Panc1 (cell line): ENCODE measurements at regions not wholly inside any gene's neighbourhood (a gene's known extent, or its start where the extent isn't known, plus 50 kb on each side); places are given as distances from the start of the nearest gene placed in this dataset.

Source experiments
- CTCF ChIP-seq: fragments of 450-650 bp; IDR thresholded peaks from 2 replicates; pipeline ENCODE4 v1.5.1; 2017; ENCODE audit warnings: mild to moderate bottlenecking
- POLR2AphosphoS5 ChIP-seq: IDR thresholded peaks from 2 replicates; pipeline ENCODE4 v1.6.1; 2012; ENCODE audit warnings: mild to moderate bottlenecking, low read depth, low read length, moderate library complexity
- REST ChIP-seq, 2 experiments: IDR thresholded peaks; 2 replicates each; pipeline ENCODE4 v1.6.1; 2011 to 2012; ENCODE audit warnings: low read depth in 2 of 2, control low read depth in 1 of 2, low read length in 1 of 2, mild to moderate bottlenecking in 1 of 2, moderate library complexity in 1 of 2; ENCODE audit not compliant: insufficient read depth in 1 of 2
- SIN3A ChIP-seq: IDR thresholded peaks from 2 replicates; pipeline ENCODE4 v1.6.1; 2012; ENCODE audit warnings: low read depth, mild to moderate bottlenecking, low read length, moderate library complexity, borderline replicate concordance; ENCODE audit not compliant: insufficient read depth

GRCh38 chr3:106522397-106522796, 653.6 kb upstream of the CBLB start:
- TF ChIP-seq CTCF, result no peak
- TF ChIP-seq SIN3A, result no peak
- TF ChIP-seq REST (IDR thresholded peaks at IDR 0.05; ENCODE audit: insufficient read depth in 1 of 2, low read depth in 2 of 2, low read length in 1 of 2), result no peak
- TF ChIP-seq POLR2AphosphoS5, result no peak
